Psoas muscle (tissue), 7 donors: ENCODE measurements at regions not wholly inside any gene's neighbourhood (a gene's known extent, or its start where the extent isn't known, plus 50 kb on each side); places are given as distances from the start of the nearest gene placed in this dataset.

Experiments used
- ATAC-seq, 4 donors: fragments of 200-7000 bp; cut with Tn5 transposase; one replicate each; pipeline ENCODE4 v1.9.1; 2020; ENCODE audit warnings: moderate library complexity in 3 of 4, mild to moderate bottlenecking in 2 of 4
- DNase-seq, 2 donors: peaks; one replicate each; pipeline ENCODE4 v3.0.0-alpha.2; 2020
- H3K27ac ChIP-seq: fragments of 200-600 bp; one replicate; pipeline ENCODE4 v1.8.0; 2022
- H3K27me3 ChIP-seq, 3 donors: fragments of 200-600 bp in 1 of 3; one replicate each; pipeline versions ENCODE4 v1.6.1 to v1.8.0; 2013 to 2022; ENCODE audit warnings: low read length in 2 of 3, mild to moderate bottlenecking in 2 of 3, moderate library complexity in 1 of 3; ENCODE audit not compliant: insufficient read depth in 3 of 3
- H3K36me3 ChIP-seq, 2 donors: fragments of 200-600 bp in 1 of 2; one replicate each; pipeline versions ENCODE4 v1.6.1 to v1.8.0; 2013 to 2022; ENCODE audit warnings: low read depth in 1 of 2, mild to moderate bottlenecking in 1 of 2, moderate library complexity in 1 of 2; ENCODE audit not compliant: insufficient read depth in 1 of 2
- H3K4me1 ChIP-seq: fragments of 200-600 bp; one replicate; pipeline ENCODE4 v1.8.0; 2022
- H3K4me3 ChIP-seq: fragments of 200-600 bp; one replicate; pipeline ENCODE4 v1.8.0; 2022; ENCODE audit warnings: mild to moderate bottlenecking
- H3K9me3 ChIP-seq: fragments of 200-600 bp; one replicate; pipeline ENCODE4 v1.8.0; 2022
- WGBS, 3 donors: extraction: QIAGEN DNeasy Blood & Tissue Kit; methylation state at CpG; one replicate each; pipeline versions ENCODE4 v1.1.6 to v1.1.7; 2013; 5-methylcytosine and 5-hydroxymethylcytosine counted together
- intact Hi-C, 2 donors: fragments of 100-400 bp; cut with DNase I; formaldehyde crosslinking; loops; one replicate each; pipeline versions ENCODE4 v1.11.0 to v1.14.2; 2022
- TF ChIP-seq, protein P1 (sequence below): fragments of 200-600 bp; IDR thresholded peaks from one replicate; pipeline ENCODE4 v1.8.0; 2022; ENCODE audit warnings: antibody characterized with exemption
- donor health status: healthy with polysubstance abuse.
- donor health status: DM: no; HTN: no; CAD: no; lungs with moderate emphysema.
- donor health status: Bipolar disorder and iron deficiency.
- donor health status: healthy.
- donor health status: DM: yes; HTN: yes; CAD: no.
- donor health status: DM: no; HTN: no; CAD: no.
- donor health status: DM: yes; HTN: yes; CAD: no.

- TF ChIP-seq, protein P1, sequence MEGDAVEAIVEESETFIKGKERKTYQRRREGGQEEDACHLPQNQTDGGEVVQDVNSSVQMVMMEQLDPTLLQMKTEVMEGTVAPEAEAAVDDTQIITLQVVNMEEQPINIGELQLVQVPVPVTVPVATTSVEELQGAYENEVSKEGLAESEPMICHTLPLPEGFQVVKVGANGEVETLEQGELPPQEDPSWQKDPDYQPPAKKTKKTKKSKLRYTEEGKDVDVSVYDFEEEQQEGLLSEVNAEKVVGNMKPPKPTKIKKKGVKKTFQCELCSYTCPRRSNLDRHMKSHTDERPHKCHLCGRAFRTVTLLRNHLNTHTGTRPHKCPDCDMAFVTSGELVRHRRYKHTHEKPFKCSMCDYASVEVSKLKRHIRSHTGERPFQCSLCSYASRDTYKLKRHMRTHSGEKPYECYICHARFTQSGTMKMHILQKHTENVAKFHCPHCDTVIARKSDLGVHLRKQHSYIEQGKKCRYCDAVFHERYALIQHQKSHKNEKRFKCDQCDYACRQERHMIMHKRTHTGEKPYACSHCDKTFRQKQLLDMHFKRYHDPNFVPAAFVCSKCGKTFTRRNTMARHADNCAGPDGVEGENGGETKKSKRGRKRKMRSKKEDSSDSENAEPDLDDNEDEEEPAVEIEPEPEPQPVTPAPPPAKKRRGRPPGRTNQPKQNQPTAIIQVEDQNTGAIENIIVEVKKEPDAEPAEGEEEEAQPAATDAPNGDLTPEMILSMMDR: no peak
- Histone ChIP-seq H3K4me3 (no peak overlapping the region), H3K4me1 (no peaks in the 10 kb centered on the region), H3K27ac (no peak overlapping the region), H3K27me3 (no peaks in the 10 kb centered on the region), H3K36me3 (no peaks in the 10 kb centered on the region), H3K9me3 (no peaks in the 10 kb centered on the region)
- WGBS, 3 donors: 55 to 70% (median 63%) methylated on average over 1 of the region's 1 CpG
- DNase-seq (no peak), ATAC-seq (no peak)
- intact Hi-C loops: no loop called here
These were observed 229.2 kb upstream of the KCNH8 start for GRCh38 chr3:18919158-18919557.

DNA sequence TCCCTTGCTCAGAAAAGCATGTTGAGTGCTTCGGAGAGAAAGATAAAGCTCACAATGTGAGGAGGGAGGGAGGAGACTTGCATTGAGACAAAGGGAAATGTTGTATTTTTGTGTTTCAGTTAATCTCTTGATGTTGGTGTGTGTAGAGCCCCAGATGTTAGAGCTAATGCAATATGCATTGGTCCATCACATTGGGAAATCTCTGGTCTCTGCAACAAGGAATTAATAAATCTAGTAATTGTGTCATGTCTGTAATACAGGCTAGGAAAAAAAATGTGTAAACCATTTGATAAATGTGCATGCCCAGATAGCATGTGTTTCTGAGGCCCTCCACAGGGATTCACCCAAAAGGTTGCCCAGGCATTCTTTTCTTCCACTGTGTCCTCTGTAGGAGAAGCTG is 230.4 kb upstream of the KCNH8 start:
- Histone ChIP-seq H3K4me3 (no peak overlapping the region), H3K36me3 (no peaks in the 10 kb centered on the region), H3K27me3 (no peaks in the 10 kb centered on the region), H3K9me3 (no peaks in the 10 kb centered on the region), H3K27ac (no peak overlapping the region), H3K4me1 (no peaks in the 10 kb centered on the region)
- no peak for ATAC-seq
- no peak for DNase-seq
- intact Hi-C loops: no loop called here
- TF ChIP-seq, protein P1: no peak
- 47 to 68% (median 50%) methylated on average over 1 of the region's 1 CpG for WGBS, 3 donors

- H3K4me1 ChIP-seq: no peaks in the 10 kb centered on the region
- no peak overlapping the region for H3K27ac ChIP-seq
- intact Hi-C loops: no loop called here
- no peak for DNase-seq
- TF ChIP-seq, protein P1: no peak
- H3K9me3 ChIP-seq: no peaks in the 10 kb centered on the region
- H3K4me3 ChIP-seq: no peak overlapping the region
- no peaks in the 10 kb centered on the region for H3K27me3 ChIP-seq
- WGBS, 3 donors: 77 to 81% (median 80%) methylated on average over 2 of the region's 2 CpGs
- no peak for ATAC-seq
- H3K36me3 ChIP-seq: no peaks in the 10 kb centered on the region
These were observed 246.1 kb upstream of the KCNH8 start for GRCh38 chr3:18902081-18902793.

DNA sequence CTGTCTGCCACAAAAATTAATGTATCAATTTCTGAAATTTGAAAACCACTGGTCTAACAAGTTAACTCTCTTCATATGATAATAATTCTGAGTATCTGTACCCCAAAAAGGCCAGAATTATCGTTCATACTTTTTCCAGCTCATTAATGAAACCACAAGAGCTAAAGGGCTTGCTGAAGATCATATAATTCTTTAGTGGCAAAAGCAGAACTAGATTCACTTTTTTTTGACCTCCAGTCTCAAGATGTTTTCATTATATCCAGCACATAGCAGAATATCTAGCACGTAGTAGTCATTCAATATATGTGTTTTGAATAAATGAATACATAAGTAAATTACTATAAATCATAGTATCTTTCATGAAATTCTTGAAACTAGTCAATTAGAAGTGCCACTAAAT is 246.7 kb upstream of the KCNH8 start:
- Histone ChIP-seq H3K9me3 (no peaks in the 10 kb centered on the region), H3K27me3 (no peaks in the 10 kb centered on the region), H3K36me3 (no peaks in the 10 kb centered on the region), H3K4me1 (no peaks in the 10 kb centered on the region), H3K27ac (no peak overlapping the region), H3K4me3 (no peak overlapping the region)
- 67 to 76% (median 71%) methylated on average over 2 of the region's 2 CpGs for WGBS, 3 donors
- TF ChIP-seq, protein P1: no peak
- intact Hi-C loops: no loop called here
- ATAC-seq (no peak), DNase-seq (no peak)

DNA sequence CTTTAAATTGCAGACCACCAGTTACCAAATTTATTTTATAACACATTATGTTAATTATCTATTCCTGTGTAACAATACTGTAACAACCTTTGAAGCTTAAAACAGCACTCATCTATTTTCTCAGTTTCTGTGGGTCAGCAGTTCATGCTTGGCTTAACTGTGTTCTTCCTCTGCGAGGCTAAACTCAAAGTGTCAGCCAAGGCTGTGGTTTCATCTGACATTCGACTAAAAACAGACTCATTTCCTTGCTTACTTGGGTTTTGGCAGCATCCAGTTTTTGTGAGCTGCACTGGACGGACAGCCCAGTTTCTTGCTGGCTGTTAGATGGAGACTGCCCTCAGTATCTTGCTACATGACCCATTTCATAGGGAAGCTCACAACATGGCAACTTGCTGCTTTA is 247.3 kb upstream of the KCNH8 start:
- no peaks in the 10 kb centered on the region for H3K27me3 ChIP-seq
- no peak for ATAC-seq
- WGBS, 3 donors: 12 to 24% (median 15%) methylated on average over 3 of the region's 3 CpGs
- TF ChIP-seq, protein P1: no peak
- no peak for DNase-seq
- H3K9me3 ChIP-seq: no peaks in the 10 kb centered on the region
- intact Hi-C loops: no loop called here
- H3K4me3 ChIP-seq: no peak overlapping the region
- no peak overlapping the region for H3K27ac ChIP-seq
- H3K36me3 ChIP-seq: no peaks in the 10 kb centered on the region
- H3K4me1 ChIP-seq: no peaks in the 10 kb centered on the region
